GM10266 (cell line): ENCODE measurements at regions not wholly inside any gene's neighbourhood (a gene's known extent, or its start where the extent isn't known, plus 50 kb on each side); places are given as distances from the start of the nearest gene placed in this dataset.

ENCODE experiments used
- DNase-seq: peaks from one replicate; pipeline ENCODE4 v3.0.0; 2012; ENCODE audit errors: extremely low spot score
- TF ChIP-seq, protein P1 (sequence below): IDR thresholded peaks from 2 replicates; pipeline ENCODE4 v1.5.1; 2012; ENCODE audit warnings: mild to moderate bottlenecking, low read depth; ENCODE audit not compliant: control insufficient read depth, insufficient read depth; ENCODE audit errors: missing control alignments

DNA sequence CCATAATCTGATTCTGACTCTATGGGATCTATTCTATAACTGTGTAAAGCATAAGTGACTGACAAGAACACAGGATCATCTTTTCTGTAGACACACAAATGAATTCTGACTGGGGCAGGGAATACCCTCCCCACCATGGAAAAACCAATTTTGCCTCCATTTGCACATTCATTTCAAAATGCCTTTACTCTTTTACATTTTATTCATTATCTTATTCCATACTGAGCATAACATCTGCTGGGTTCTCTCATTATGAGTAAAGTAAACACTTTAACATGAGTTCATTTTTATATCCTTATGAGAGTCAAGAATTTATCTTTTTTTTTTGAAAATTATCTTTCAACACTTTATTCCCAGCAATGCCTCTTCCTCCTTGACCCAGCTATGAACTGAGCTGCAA, 163.5 kb downstream of the RNF152 start:
- DNase-seq: no peak
- TF ChIP-seq, protein P1, sequence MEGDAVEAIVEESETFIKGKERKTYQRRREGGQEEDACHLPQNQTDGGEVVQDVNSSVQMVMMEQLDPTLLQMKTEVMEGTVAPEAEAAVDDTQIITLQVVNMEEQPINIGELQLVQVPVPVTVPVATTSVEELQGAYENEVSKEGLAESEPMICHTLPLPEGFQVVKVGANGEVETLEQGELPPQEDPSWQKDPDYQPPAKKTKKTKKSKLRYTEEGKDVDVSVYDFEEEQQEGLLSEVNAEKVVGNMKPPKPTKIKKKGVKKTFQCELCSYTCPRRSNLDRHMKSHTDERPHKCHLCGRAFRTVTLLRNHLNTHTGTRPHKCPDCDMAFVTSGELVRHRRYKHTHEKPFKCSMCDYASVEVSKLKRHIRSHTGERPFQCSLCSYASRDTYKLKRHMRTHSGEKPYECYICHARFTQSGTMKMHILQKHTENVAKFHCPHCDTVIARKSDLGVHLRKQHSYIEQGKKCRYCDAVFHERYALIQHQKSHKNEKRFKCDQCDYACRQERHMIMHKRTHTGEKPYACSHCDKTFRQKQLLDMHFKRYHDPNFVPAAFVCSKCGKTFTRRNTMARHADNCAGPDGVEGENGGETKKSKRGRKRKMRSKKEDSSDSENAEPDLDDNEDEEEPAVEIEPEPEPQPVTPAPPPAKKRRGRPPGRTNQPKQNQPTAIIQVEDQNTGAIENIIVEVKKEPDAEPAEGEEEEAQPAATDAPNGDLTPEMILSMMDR: no peak

DNA sequence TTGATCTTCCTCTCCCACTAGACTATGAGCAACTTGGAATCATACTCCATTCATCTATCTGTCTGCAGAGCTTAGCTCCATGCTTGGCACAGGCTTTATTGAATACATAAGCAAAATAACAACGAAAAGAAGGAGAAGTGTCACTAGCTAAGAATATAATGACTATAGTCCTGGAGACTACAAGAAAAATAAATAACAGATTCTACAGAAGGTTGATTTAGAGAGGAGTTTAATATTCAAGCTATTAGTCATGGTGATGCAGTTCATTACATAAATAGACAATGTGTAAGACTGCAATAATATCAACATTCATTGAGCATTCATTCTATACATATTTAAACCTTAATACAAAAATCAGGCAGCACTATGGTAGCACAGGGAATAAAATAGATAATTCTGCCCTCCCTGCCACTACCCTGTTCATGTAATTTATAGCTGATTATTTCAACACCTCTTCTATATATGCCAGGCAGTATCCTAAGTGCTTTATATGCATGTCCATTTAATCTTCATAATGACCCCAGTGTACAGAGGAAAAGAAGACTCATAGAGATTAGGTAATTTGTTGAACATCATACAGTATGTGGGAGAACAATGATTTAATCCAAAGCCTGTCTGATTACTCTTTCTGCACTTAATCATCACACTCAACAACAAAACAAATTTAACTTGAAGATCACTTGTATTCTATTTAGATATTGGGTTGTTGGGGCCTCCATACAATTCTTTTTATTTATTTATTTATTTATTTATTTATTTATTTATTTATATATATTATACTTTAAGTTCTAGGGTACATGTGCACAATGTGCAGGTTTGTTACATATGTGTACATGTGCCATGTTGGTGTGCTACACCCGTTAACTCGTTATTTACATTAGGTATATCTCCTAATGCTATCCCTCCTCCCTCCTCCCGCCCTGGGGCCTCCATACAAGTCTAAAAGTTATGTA, 165.3 kb downstream of the RNF152 start:
- no peak for DNase-seq
- TF ChIP-seq, protein P1: no peak

DNA sequence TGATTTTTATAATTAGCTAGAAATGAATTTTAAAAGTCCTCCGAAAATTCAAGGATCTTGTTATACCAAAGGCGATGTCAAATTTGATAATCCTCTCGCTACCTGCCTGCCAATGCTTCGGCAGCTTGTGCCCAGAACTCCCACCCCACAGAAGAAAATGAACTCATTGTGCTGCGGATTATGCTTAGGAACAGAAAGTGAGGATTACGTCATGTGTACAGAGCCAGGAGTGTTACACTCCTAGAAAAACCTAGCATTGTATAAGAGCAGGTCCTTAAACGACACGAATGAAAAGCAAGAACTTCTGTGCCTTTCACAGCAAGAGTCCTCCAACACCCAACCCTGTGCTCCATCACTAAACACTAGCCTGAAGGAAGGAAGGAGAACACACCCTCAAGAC, 168.3 kb downstream of the RNF152 start:
- no peak for DNase-seq
- TF ChIP-seq, protein P1: no peak

DNA sequence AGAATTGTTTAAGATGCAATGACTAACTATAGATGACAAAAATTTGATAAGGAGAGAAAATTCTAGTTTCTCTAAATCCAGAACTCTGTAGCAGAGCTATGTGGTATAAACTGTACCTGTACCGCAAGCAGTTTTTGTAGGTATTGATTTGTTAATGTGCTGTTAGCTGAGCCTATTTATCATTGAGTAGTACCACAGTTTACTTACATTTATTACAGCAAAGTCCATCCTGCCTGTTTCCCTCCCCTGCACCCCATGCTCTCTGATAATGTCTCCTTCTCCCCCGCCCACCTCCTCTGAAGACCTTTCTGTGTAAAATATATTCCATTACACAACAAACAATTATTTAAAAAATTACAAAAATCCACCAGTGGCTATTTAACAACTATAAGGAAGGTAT, 170.6 kb downstream of the RNF152 start:
- DNase-seq: no peak
- TF ChIP-seq, protein P1: no peak

DNA sequence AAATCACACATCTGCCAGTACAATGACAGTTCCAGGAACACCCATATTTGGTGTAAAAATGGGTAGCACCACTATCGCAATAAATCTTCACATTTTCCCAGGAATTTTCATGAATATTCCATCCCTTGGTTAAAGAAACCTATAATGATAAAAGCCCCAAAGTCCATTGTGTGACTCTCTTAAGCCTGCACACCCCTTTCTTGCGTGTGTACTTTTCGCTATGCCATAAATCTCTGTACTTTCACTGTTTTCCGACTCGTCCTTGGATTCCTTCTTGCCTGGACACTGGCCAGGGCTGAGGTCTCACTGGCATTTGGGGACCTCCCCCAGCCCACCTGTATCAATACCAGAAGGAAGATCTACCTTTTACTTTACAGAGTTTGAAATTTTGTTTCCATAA, 172.3 kb downstream of the RNF152 start:
- DNase-seq: no peak
- TF ChIP-seq, protein P1: no peak

DNA sequence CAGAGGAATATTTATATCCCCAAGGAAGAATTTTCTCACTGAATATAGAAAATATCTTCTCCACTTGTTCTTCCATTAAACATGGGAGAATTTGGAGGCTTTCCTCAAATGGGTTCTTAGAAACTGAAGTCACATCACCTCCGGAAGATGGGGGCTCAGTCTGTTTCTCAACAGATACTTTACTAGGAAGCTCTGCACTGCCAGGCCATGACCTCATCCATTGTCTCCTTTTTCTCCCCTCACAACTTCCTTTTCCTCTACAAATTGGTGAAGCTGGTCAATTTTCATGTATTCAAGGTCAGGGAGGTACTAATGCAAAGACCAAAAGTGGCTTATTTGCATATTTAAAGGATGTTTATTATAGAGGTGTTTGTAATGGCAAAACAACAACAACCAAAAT, 173.1 kb downstream of the RNF152 start:
- TF ChIP-seq, protein P1: no peak
- DNase-seq: no peak

DNA sequence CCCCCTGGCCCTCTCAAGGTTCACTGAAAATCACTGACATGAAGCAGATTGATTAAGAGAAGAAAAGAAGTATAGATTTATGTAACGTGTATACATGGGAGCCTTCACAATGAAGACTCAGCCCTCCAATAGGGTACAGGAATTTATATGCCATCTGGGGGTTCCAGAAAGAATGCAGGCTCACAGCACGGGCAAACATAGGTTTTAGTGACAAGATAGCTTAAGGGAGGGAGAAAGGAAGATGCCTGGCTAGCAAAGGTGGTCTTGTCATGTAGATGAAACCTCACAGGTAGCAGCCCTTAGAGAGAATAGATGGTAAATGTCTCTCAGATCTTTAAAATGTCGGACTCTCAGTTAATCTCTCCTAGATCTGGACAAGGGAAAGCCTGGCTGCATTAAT, 173.9 kb downstream of the RNF152 start:
- DNase-seq: no peak
- TF ChIP-seq, protein P1: no peak
